NCI-H1417 treated with DMSO at 0.1 percent for 48 hours (cell line): ENCODE measurements at regions not wholly inside any gene's neighbourhood (a gene's known extent, or its start where the extent isn't known, plus 50 kb on each side); places are given as distances from the start of the nearest gene placed in this dataset.

Experiments
- DNase-seq: peaks from one replicate; lab custom pipeline; 2025; lab: John Stamatoyannopoulos, UW

DNA sequence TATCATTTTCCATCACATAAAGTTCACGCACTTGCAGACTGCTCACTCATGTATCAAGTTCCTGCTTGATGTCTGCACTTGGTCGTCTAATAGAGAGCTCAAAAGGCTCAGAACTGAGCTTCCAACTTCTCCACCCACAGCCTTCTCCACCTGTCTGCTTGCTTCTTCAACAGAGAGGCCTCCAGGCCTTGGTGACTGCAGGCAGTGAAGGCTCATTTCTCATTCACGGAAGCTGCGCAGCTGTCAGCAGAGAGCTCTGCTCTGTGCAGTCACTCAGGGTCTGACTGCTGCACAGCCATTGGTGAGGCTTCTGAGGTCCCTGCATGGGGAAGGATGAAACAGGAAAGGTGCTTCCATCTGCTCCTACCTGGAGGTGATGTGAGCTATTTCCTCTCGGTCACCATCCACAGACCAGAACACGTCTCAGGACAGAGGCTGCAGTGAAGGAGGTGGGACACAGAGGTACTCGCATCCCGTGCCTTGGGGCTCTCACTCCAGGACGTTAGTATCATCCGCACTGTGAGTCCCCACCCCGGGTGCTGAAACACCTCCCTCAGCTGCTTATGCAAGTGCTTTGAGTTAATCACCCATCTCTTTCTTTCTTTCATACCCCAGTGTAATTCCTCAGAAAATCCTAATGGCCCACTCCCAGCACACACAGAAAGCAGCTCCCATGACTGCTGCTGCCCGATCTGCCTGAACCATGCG, 126.2 kb downstream of the TMEM18 start:
- DNase-seq: no peak

DNA sequence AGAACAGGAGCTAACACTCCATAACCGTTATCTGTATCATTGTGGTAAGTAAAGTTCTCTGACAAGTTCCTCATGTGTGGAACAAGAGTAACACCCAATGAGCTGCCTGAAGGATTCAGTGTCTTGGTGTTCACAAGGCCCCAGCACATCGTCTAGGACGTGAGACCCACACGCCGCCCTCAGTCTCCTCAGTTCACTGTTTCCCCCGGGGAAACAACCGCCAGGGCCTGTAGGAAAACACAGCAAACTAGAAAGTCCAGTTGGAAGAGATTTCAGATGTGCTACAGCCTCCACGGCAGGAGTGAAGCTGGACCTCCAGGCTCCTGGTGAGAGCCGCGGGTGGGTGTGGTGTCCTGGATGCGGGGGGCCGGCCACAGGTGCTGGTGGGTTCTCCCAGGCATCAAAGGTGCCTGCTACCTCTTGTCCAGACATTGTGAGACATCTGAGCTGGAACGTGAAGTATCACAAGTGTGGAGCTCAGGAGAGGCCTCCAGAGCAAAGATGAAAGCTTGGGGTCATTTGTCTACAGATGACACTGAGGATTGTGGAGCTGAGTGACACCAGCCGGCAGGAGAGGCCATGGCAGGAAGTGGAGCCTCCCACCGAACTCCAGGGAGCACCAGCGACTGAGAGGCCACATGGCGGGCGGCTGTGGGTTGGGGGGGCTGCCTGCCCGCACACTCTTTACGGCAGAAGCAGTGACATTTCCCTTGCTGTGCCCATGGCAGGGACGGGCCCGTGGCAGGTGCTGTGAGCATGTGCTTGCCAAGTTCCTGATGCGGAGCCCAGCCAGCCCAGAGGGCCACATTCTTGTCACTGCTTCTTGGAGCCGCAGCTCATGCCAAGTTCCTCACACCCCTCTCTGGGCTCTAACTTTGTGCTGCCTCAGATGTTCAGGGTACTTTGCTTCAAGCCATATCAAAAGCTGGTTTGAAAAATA, 131.2 kb downstream of the TMEM18 start:
- no peak for DNase-seq

DNA sequence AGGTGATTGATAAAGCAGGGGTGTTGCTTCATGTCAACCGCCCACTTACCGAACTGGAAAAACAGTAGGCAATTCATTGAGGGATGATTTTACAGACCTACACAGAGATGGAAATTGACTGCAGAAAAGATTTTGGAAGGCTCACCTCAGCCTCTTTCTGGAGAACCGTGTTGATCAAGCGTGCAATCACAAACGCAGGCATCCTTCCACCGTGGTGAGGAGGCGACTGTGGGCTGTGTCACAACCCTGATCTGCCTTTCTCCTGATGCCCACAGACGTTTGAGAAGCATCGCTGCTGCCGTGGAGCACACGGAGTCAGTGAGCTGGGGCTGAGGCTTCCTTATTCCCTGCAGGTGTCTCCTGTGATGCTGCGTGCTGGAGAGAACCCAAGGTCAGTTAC, 132.0 kb downstream of the TMEM18 start:
- no peak for DNase-seq

DNA sequence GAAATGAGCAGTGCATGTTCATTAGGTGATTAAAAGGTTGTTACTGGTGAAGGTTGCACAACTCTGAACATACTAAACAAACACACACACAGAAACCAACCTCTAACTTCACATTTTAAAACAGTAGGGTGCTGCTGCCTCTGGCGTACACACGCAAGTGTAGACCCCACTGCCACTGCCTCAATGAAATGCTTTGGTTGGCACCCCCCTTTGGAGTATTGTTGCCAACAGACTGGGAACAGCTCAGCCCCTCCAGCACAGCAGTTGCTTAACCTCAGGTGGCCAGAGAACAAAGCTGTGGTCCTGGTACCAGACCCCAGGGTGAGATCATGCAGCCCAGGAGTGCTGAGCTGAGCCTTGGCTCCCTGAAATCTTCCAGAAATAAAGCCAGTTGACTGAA, 138.6 kb downstream of the TMEM18 start:
- no peak for DNase-seq

DNA sequence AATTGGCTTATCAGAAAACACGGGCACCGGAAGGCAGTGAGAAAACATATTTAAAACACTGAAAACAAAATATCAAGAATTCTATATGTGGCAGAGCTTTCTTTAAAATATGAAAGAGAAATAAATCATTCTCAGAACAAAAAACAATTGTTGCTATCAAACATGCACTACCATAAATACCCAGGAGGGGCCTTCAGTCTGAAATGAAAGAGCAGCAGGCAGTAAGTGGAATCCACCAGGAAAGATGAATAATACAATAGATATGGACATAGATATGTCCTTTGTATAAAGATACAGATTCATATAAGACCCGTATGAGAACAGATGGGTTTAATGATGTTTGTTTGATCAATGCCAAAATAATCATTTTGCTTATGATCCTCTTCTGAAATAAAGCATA, 142.0 kb downstream of the TMEM18 start:
- no peak for DNase-seq

DNA sequence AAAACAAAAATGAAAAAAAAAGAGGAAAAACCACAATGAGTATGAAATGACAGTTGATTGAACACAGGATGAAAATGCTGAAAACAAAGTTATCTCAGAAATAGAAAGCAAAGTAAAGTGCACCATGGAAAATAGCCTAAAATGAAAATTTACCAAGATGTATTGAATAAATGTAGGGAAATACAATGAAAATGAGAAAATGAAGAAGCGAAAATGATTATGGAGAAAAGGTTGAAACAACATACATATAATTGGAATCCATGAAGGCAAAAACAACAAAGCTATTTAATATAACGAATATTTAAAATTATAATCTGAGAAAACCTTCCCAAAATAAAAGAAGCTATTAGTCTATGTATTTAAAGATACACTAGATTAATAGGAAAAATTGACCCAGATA, 147.4 kb downstream of the TMEM18 start:
- DNase-seq: no peak

DNA sequence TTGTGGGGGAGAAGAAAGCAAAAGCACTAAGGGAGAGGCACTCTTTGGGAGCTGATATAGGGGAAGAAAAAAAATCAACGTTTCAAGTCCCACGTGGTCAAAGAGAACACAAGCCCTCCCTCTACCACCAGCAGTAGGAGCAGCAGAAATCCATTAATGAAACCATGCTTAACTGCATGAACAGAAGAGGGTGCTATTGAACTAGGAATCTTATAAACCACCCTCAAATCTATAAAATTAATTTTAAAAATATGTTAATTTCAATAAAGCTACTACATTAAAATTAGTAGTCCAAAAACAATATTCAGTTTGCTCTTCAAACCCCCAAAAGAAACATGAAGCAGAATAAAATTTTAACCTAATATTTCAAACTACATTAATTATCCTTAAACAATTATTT, 147.8 kb downstream of the TMEM18 start:
- DNase-seq: peak; percentile 39

DNA sequence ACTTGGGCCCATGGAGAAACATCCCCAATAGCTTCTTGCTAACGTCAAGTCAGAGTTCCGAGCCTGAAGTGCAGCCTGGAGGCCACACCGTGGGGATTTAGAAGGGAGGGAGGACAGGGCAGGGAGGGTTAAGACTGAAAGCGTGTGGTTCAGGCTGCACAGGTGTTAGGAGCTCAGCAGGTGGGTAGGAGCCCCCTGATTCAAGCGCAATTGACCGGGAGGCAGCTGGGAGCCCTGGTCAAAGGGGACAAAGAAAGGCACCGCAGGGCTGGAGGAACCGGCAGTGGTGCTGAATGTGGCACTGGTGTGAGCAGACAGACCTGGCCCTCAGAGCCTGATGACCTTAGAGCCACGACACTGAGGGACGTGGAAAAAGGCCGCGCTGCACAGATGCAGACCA, 149.6 kb downstream of the TMEM18 start:
- no peak for DNase-seq

DNA sequence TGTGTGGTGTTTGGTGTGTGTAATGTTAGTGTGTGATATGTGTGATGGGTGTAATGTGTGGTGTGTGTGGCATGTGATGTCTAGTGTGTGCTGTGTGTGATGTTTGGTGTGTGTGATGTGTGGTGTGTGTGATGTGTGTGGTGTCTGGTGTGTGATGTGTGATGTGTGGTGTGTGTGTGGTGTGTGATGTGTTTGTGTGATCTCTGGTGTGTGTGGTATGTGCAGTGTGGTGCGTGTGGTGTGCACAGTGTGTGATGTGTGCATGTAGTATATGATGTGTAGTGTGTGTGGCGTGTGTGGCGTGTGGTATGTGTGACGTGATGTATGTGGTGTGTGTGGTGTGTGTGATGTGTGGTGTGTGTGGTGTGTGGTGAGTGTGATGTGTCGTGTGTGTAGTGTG, 150.3 kb downstream of the TMEM18 start:
- no peak for DNase-seq

DNA sequence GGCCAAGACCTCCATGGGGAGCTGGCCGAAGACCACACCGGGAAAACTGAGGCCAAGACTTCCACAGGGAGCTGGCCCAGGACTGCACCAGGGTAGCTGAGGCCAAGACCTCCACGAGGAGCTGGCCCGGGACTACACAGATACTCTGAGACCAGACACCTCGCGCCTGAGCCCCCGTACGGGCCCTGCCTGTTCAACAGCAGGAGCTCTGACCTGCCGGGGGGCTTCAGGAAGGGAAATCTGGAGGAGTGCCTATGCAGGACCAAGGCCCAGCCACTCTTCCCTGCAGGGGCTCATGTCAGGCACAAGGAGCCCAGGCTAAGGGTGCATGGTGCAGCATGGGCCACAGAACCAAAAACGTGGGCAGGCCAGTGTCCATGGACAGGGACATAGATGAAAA, 151.6 kb downstream of the TMEM18 start:
- DNase-seq: no peak

DNA sequence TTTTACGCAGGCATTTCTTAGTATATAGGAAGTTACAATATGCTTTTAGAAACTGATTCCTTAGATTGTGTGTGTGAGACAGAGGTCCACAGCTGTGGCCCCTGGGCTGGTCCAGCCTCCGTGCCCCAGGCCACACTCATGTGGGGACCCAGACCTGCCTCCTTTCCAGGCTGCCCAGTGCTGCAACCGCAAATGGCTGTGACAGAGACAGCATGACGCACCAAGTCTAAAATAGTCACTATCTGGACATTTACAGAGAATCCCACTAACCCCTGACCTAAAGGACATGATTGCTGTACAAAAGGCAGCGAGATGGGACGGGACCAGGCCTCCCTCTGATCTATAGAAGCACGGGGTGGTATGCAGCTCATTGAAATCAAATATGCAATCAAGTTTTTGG, 152.2 kb downstream of the TMEM18 start:
- no peak for DNase-seq

DNA sequence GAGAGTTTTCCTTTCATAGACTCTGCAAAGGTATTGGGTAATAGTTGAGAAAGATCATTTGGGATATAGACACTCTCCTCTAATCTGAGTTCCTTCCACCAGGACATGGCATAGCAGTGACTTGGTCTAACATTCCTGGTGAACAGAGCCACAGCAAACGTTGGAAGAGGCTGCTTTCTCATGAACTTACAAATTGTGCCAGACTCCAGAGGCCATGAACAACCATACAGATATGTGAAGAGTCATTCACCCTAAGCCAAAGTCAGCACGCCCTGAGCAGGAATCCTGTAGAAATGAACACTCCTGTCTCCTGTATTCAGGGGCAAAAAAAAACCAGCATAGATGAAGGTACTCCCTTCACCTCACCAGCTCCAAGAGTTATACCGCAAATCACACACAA, 152.8 kb downstream of the TMEM18 start:
- DNase-seq: no peak

DNA sequence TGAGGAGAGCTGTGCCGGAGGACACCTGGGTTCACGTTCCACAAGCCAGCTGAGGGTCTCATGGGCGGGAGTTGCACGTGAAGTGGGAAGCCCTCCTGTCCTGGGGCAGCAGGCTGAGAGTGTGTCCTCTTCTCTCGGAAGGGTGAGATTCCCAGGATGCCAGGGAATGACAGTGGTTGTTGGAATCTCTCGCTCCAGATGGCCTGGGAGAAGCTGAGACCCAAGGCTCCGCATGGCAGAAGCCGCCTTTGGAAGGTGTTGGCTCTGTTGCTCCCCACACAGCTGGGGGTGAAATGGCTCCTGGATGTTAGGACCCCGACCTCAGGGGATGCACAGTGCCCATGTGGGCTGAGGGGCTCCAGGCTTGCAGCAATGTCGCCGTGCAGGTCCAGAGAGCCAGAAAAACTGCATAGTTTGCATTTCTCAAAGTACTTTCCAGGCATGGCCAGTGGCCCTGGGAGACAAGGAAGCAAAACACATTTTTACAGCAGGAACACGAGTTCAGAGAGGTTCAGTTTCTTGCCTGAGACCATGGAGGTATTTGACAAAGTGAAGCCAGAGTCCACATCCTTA, 153.4 kb downstream of the TMEM18 start:
- DNase-seq: no peak

DNA sequence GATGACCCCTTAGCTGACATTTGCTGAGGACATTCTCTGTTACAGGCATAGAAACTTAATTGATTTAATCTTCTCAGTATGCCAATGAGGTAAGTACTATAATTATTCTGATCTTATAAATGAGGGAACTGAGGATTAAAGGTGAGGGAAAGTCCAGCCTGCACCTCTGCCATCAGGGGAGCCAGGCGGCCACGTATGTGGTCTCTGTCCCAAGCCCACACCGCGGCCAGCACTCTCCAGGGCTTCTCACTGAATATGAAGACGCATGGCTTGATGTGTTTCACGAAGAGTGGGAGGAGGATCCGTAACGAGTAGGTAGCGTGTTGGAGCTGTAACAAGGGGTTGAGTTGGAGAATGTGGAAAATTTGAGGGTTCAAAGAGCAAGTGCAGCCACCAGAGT, 154.4 kb downstream of the TMEM18 start:
- DNase-seq: no peak

DNA sequence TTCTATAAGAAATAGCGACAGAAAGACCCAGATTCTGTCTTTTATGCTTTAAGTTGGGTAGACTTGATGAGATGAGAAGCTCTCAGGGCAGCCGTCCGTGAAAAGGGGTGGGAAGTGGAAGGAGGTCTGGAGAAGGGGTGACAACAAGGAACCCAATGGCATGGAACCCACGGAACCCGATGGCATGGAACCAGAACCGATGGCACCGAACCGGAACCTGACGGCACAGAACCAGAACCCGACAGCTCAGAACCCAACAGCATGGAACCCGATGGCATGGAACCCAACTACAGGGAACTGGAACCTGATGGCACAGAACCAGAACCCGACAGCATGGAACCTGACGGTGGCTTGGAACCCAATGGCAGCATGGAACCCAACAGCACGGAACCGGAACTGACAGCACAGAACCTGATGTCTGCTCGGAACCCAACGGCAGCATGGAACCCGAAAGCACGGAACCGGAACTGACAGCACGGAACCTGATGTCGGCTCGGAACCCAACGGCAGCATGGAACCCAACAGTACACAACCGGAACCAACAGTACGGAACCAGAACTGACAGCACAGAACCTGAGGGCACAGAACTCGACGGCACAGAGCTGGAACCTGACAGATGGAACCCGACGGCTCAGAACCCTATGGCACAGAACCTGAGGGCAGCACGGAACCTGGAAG, 155.2 kb downstream of the TMEM18 start:
- DNase-seq: no peak

DNA sequence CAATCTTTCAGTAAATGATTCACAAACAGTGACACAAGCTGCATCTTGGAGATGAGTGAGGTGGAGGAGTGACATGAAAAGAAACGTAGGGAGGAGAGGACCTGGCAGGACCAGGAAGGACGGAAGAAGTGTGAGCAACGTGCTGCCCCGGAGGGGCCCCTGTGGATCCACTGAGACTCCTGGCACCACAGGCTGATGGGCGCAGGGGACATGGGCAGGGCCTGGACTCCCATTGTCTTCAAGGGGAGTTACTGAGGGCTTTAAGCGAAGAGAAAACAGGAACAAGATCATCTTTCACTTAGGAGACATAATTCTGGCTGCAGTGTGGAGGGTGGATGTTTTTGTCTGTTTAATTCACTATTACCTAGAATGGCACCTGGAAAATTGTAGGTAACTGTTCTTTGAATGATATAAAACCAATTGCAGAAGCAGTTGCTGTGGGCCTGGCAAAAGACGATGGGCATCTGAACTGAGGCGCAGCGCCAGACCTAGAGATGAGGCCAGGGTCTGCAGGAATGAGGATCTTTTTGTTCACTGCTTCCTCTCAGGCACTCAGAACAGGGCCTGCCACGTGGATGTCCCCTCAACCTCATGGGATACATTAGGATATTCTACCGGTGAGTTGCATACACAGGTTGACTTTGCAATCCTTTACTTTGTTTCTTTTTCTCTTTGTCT, 156.4 kb downstream of the TMEM18 start:
- no peak for DNase-seq

DNA sequence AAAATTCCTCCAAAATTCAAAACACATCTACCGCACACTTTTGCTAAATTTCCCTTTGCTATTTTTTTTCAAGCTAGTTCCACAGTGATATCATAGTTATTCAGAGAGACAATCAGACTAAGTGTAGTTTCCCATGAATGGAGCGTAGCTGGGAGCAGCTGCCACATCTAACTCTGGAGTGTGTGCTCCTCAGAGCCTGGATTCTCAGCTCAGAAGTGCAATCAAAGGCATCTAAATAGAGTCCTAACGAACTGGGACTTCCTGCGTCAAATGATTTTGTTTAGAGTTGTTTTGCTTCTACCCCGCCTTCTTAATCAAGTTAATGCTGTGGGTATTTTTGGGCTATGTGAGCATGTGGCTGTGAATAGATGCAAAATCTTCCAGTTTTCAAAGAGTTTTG, 160.3 kb downstream of the TMEM18 start:
- no peak for DNase-seq

DNA sequence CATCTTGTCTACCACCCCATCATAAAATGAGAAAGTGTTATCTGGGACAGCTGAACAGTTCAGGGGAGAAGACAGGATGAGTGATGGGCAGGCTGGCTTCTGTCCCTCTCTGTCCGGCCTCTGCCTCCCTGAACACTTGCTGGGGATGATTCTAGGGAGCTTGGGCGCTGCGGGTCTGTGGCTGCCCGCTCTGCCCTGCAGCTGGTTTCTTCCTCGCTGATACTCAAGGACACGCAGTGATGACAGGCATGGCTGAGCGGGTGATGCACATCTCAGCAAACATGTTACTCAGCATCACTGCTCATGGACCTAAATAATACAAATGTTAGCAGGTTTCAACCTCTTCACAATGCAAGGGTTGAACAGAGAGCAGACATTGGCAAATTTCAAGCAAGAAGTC, 161.1 kb downstream of the TMEM18 start:
- no peak for DNase-seq

DNA sequence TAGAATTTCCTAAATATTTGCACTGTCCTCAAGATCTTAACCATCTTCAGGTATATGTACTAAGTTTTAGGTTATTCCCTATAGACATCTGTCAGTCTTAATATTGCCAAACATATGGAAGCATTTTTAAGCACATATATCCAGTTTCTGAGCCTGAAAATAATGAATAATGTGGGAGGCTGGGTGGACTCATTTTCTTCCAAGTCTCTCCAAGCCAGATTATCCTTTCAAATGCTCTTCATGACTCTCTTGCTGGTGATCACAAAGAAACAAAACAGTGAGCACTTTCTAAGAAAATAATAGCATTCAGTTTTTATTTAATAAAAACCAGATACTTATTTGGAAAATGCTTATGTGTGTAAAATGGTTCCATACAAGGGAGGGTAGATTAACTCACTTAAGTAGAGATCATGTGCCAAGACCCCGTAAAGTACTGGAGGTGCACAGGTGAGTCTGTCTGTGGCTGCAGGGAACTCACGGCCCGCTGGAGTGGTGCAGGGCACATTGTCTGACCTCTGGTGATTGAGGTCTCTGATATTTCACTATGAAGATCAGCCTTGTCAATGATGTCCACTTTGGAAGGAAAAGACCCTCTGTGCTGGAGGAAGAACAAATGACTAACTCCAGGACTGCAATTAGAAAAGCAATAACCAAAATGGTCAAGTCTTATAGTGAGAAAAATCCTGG, 161.6 kb downstream of the TMEM18 start:
- no peak for DNase-seq

DNA sequence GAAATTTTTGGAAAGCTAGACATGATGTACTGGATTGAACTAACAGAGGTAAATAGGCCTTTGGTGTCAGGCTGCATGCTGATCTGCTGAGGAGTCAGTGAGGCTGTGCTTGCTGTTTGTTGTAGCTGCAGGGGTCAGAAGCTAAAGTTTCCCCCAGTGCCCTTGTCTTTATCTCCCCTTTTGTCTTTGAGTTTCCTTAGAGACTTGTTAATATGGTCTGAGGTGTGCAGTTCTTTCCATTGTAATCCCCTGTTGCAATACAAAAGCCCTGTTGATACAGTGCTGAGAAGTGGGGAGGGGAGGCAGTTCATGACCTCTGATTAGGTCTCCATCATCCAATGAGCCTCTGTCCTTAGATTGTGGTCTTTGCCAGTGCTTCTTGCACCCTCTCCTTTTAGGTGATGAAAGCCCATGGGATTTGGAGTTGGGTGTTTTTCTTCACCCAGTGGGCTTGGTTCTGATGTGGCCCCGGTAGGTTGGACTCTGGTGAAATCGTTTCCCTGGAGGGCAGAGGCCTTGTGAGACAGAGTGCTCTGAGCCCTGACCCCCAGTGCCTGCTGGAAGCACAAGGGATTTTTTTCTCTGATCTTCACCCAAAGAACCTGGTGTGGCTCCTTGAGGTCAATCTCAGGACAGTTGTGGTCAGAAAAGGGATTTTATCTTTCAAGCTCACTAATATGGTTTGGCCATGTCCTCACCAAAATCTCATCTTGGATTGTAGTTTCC, 163.1 kb downstream of the TMEM18 start:
- no peak for DNase-seq

DNA sequence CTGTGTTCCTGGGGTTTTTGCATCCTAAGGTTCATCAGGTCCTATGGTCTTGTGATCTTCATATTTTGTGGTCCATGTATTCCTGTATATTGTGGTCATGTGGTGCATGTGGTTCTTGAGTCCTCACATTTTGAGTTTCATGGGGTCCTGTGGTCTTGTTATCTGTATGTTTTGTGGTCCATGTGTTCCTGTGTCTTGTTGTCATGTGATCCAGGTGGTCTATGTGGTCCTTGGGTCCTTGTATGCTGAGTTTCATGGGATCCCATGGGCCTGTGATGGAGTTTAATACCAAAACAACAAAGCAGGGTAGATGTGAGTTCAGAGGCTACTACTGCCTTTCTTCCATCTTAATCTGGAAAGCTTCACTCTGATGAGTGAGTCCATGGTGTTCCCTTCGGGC, 166.4 kb downstream of the TMEM18 start:
- no peak for DNase-seq
